CD4-positive, alpha-beta T cell (primary cell): ENCODE measurements at regions not wholly inside any gene's neighbourhood (a gene's known extent, or its start where the extent isn't known, plus 50 kb on each side); places are given as distances from the start of the nearest gene placed in this dataset.

Experiments used
- ATAC-seq: fragments of 200-7000 bp; cut with Tn5 transposase; one replicate; pipeline ENCODE4 v1.10.0; 2022; ENCODE audit warnings: mild to moderate bottlenecking; ENCODE audit not compliant: poor library complexity
- CTCF ChIA-PET: fragments of 350-600 bp; sonication (Branson Sonifier 250); formaldehyde crosslinking; loops from one replicate; lab custom pipeline; 2021; ENCODE audit warnings: antibody characterized with exemption, inconsistent platforms; lab: Charles Lee
- POLR2A ChIA-PET: fragments of 350-600 bp; sonication (Branson Sonifier 250); formaldehyde crosslinking; loops from one replicate; lab custom pipeline; 2021; ENCODE audit warnings: antibody characterized with exemption, inconsistent platforms; lab: Charles Lee
- DNase-seq, 14 experiments: peaks; one replicate each; pipeline ENCODE4 v3.0.0-alpha.2; 2013 to 2020; ENCODE audit warnings: mixed read lengths in 2 of 14
- H3K27ac ChIP-seq, 2 donors: one replicate each; pipeline versions ENCODE4 v1.5.1 to v1.7.0; 2013; ENCODE audit warnings: low read length in 2 of 2, low read depth in 1 of 2, mild to moderate bottlenecking in 1 of 2
- H3K27me3 ChIP-seq, 2 experiments: 1 replicate in 1 of 2; 2 replicates in 1 of 2; pipeline versions ENCODE4 v1.6.1 to v1.7.0; 2013; ENCODE audit warnings: low read length in 2 of 2, control low read depth in 1 of 2, mild to moderate bottlenecking in 1 of 2, moderate library complexity in 1 of 2; ENCODE audit not compliant: insufficient read depth in 2 of 2, control insufficient read depth in 1 of 2
- H3K36me3 ChIP-seq: one replicate; pipeline ENCODE4 v1.6.1; 2013; ENCODE audit warnings: low read length, control low read depth; ENCODE audit not compliant: insufficient read depth
- H3K4me1 ChIP-seq: one replicate; pipeline ENCODE4 v1.6.1; 2013; ENCODE audit warnings: low read length, control low read depth; ENCODE audit not compliant: insufficient read depth
- H3K4me3 ChIP-seq: one replicate; pipeline ENCODE4 v1.5.1; 2013; ENCODE audit warnings: mild to moderate bottlenecking, low read length, moderate library complexity
- H3K9me3 ChIP-seq, 2 experiments: 1 replicate in 1 of 2; 2 replicates in 1 of 2; pipeline versions ENCODE4 v1.6.1 to v1.7.0; 2013; ENCODE audit warnings: low read length in 2 of 2, mild to moderate bottlenecking in 2 of 2, control low read depth in 1 of 2, moderate library complexity in 1 of 2; ENCODE audit not compliant: control insufficient read depth in 1 of 2, insufficient read depth in 1 of 2
- H3K27ac Mint-ChIP-seq: one replicate; pipeline ENCODE4 v1.8.0; 2020; ENCODE audit warnings: mixed read lengths
- H3K27me3 Mint-ChIP-seq: one replicate; pipeline ENCODE4 v1.8.0; 2021; ENCODE audit warnings: mixed read lengths
- H3K36me3 Mint-ChIP-seq: one replicate; pipeline ENCODE4 v1.8.0; 2021; ENCODE audit warnings: low read depth, mixed read lengths
- H3K4me1 Mint-ChIP-seq: one replicate; pipeline ENCODE4 v1.8.0; 2021; ENCODE audit warnings: low read depth, mixed read lengths
- H3K4me3 Mint-ChIP-seq: one replicate; pipeline ENCODE4 v1.8.0; 2020; ENCODE audit warnings: mild to moderate bottlenecking, mixed read lengths
- H3K9me3 Mint-ChIP-seq: one replicate; pipeline ENCODE4 v1.8.0; 2020; ENCODE audit warnings: mixed read lengths
- CTCF ChIP-seq: fragments of 200-600 bp; IDR thresholded peaks from one replicate; pipeline ENCODE4 v1.8.0; 2022; ENCODE audit warnings: antibody characterized with exemption, mild to moderate bottlenecking
- intact Hi-C, 2 experiments: fragments of 100-400 bp; cut with DNase I in 1 of 2; cut with micrococcal nuclease in 1 of 2; formaldehyde crosslinking; loops; one replicate each; pipeline versions ENCODE4 v1.15.1 to v1.9.0; 2023 to 2025; cut with DNase I, micrococcal nuclease

GRCh38 chr2:12856934-12857601, 140.3 kb downstream of the TRIB2 start:
- Mint-ChIP-seq H3K4me1 (peaks cover 12% of the 10 kb centered on the region), H3K27me3 (no peaks in the 10 kb centered on the region), H3K27ac (no peak overlapping the region), H3K9me3 (no peaks in the 10 kb centered on the region), H3K36me3 (no peaks in the 10 kb centered on the region), H3K4me3 (no peak overlapping the region)
- TF ChIP-seq CTCF: no peak
- POLR2A ChIA-PET: interaction anchor here (0.7 to 1.6 kb wide), 9 partner anchors 11 to 555 kb away, joined by 3 to 10 read pairs (median 4); partner anchors contain the start of gene TRIB2
- intact Hi-C loops: loop anchor here (5.0 kb wide), 2 partner anchors 75 to 140 kb away; partner anchors contain the start of gene TRIB2 (in 1 of the 2)
- DNase-seq: peak in 11 of 14 experiments; percentile 3 to 87 (median 22)
- Histone ChIP-seq H3K9me3 (peaks cover 0 to 3% of the 10 kb centered on the region in 2 experiments), H3K27ac (no peak overlapping the region), H3K4me3 (no peak overlapping the region), H3K36me3 (no peaks in the 10 kb centered on the region), H3K4me1 (peaks cover 52% of the 10 kb centered on the region), H3K27me3 (no peaks in the 10 kb centered on the region)
- CTCF ChIA-PET: interaction anchor here (1.3 kb wide), 1 partner anchor 74 kb away, joined by 3 read pairs; no protein-coding TSS in a partner anchor
- ATAC-seq: peak; percentile 88

GRCh38 chr2:12857891-12858290, 141.2 kb downstream of the TRIB2 start:
- Histone ChIP-seq H3K27ac (no peak overlapping the region), H3K4me3 (no peak overlapping the region), H3K4me1 (peaks cover 52% of the 10 kb centered on the region), H3K9me3 (peaks cover 0 to 3% of the 10 kb centered on the region in 2 experiments), H3K36me3 (no peaks in the 10 kb centered on the region), H3K27me3 (no peaks in the 10 kb centered on the region)
- POLR2A ChIA-PET: no interaction called here
- Mint-ChIP-seq H3K36me3 (no peaks in the 10 kb centered on the region), H3K9me3 (peaks cover 1% of the 10 kb centered on the region), H3K27me3 (no peaks in the 10 kb centered on the region), H3K4me3 (no peak overlapping the region), H3K4me1 (peaks cover 12% of the 10 kb centered on the region), H3K27ac (no peak overlapping the region)
- ATAC-seq (no peak), DNase-seq (no peak)
- intact Hi-C loops: loop anchor here (5.0 kb wide), 2 partner anchors 74 to 141 kb away; partner anchors contain the start of gene TRIB2 (in 1 of the 2)
- CTCF ChIA-PET: no interaction called here
- no peak for TF ChIP-seq CTCF

- ATAC-seq (no peak), DNase-seq (no peak)
- Mint-ChIP-seq H3K9me3 (peaks cover 10% of the 10 kb centered on the region), H3K4me1 (peaks cover 12% of the 10 kb centered on the region), H3K27me3 (no peaks in the 10 kb centered on the region), H3K27ac (no peak overlapping the region), H3K4me3 (no peak overlapping the region), H3K36me3 (no peaks in the 10 kb centered on the region)
- Histone ChIP-seq H3K4me3 (no peak overlapping the region), H3K4me1 (peaks cover 52% of the 10 kb centered on the region), H3K36me3 (no peaks in the 10 kb centered on the region), H3K27ac (no peak overlapping the region), H3K27me3 (no peaks in the 10 kb centered on the region), H3K9me3 (peaks cover 3 to 8% of the 10 kb centered on the region in 2 experiments)
- POLR2A ChIA-PET: interaction anchor here (1.6 kb wide), 1 partner anchor 131 kb away, joined by 3 read pairs; no protein-coding TSS in a partner anchor
- TF ChIP-seq CTCF: no peak
- CTCF ChIA-PET: no interaction called here
- intact Hi-C loops: loop anchor here (5.0 kb wide), 2 partner anchors 74 to 141 kb away; partner anchors contain the start of gene TRIB2 (in 1 of the 2)
These were observed 142.1 kb downstream of the TRIB2 start for GRCh38 chr2:12858786-12859185.
